Activated naive CD4-positive, alpha-beta T cell treated with anti-CD3 and anti-CD28 coated beads, Interleukin-2, amount 50 U/mL, for 24 hours (primary cell): ENCODE measurements at regions not wholly inside any gene's neighbourhood (a gene's known extent, or its start where the extent isn't known, plus 50 kb on each side); places are given as distances from the start of the nearest gene placed in this dataset.
A peak's percentile ranks its signal among the peaks of the same experiment; 100 is the strongest.
"Not testable (repeated sequence)": the region's sequence is repeated elsewhere in the genome, so short reads cannot be mapped to it uniquely, and the experiment has no call there.

Source experiments
- H3K27ac Mint-ChIP-seq: one replicate; pipeline ENCODE4 v1.8.0; 2021; ENCODE audit warnings: mild to moderate bottlenecking, mixed read lengths
- H3K27me3 Mint-ChIP-seq: one replicate; pipeline ENCODE4 v1.8.0; 2021; ENCODE audit warnings: mixed read lengths
- H3K36me3 Mint-ChIP-seq: one replicate; pipeline ENCODE4 v1.8.0; 2021; ENCODE audit warnings: mixed read lengths
- H3K4me1 Mint-ChIP-seq: one replicate; pipeline ENCODE4 v1.8.0; 2021; ENCODE audit warnings: mixed read lengths
- H3K4me3 Mint-ChIP-seq: one replicate; pipeline ENCODE4 v1.8.0; 2021; ENCODE audit warnings: mild to moderate bottlenecking, mixed read lengths
- H3K9me3 Mint-ChIP-seq: one replicate; pipeline ENCODE4 v1.8.0; 2021; ENCODE audit warnings: mixed read lengths

DNA sequence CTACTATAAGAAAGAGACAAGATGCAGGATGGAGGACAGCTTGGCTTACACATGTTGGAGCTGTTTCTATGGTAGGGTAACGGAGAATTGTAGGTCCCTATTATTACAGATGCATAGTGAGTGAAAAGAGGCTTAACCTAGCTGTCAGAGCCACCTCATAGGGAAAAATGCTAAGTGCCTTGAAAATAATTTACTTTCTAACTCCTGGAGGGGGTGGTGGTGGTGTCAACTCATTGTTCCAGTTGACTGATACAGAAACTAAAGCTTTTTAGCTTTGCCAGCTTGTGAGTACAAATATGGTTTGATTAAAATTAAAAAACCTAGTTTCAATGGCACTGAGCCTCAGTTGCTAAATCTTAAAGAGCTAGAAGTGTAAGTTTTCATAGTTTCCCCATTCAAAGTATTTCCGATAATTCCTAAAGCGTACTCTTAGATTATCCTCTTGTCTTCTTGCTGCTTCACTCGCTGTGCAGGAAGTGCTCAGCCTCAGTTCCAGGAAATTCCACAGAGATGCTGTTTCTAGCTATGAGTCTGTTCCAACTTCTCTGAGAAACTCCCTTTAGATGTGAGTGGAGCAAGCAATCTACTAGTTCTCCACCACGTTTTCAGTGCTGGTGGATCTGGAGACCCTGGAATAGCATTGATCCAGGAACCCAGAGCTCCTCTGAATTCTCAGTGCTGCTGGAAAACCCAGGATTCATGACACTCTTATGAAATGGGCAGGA is 265.2 kb downstream of the DMAC1 start:
- Mint-ChIP-seq H3K27ac (no peak overlapping the region), H3K27me3 (peaks cover 21% of the 10 kb centered on the region), H3K9me3 (no peaks in the 10 kb centered on the region)

DNA sequence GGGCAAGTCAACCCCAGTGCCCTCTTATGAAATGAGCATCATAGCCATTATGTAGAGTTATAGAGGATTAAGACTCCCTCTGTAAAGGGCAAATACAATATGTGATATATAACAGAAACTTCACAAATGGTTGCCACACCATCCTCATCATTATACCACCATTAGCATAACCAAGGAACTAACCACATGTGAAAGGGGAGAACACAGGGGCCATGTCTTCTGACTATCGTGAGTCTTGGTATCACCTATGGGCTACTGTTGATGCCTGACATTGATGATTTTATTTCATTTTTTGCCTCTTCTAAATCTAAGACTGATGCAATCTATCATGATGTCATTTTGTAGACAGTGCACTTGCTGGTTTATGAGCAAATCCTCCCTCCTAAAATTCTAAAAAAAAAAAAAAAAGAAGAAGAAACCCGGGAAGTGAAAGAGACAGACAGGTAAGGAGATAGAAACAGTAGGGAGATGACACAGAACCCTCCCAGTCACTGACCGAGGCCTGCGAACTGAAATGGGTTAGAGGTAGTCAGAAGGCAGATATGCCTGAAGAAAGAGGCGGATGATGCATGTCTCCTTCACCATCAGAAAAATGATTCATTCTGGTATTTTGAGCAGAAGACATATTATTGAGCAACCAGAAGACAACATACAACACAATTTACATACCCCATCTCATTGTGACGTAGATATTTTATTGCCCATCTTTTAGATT is 266.0 kb downstream of the DMAC1 start:
- no peaks in the 10 kb centered on the region for H3K4me1 Mint-ChIP-seq
- H3K9me3 Mint-ChIP-seq = no peaks in the 10 kb centered on the region
- peaks cover 24% of the 10 kb centered on the region for H3K27me3 Mint-ChIP-seq
- no peaks in the 10 kb centered on the region for H3K36me3 Mint-ChIP-seq
- H3K27ac Mint-ChIP-seq = peak overlapping the region; percentile 19
- H3K4me3 Mint-ChIP-seq = no peak overlapping the region

More for the DNA sequence above, 265.2 kb downstream of the DMAC1 start:
- no peak overlapping the region for H3K4me3 Mint-ChIP-seq
- H3K4me1 Mint-ChIP-seq = no peaks in the 10 kb centered on the region
- H3K36me3 Mint-ChIP-seq = no peaks in the 10 kb centered on the region

DNA sequence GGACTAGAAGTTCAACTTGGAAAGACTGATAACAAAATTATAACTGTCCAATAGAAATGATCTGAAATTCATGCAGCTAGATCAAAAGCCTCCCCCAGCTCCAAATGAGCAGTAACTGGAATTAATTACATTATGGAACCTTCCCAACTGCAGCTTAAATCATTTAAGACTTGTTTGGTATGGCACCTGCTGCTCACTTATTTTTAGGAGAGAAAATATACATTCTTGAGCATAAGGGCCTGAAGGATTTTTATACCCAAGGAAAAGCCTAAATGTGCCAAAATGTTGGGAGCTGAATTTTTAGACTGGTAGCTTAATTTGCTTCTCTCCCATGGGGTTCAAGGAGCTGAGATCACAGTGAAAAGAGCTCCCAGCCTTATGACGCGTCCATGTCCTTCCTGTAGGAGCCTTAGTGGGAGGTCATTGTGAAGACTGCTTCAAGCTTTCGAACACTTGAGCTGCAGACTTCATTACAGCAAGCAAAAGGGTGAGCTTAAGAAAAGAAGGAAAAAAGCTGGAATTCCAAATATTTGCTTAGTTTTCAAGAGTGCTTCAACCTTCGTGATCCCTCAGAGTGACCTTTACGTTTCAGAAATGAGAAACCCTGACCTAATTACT is 276.0 kb downstream of the DMAC1 start:
- Mint-ChIP-seq H3K27me3 (peaks cover 1% of the 10 kb centered on the region), H3K36me3 (no peaks in the 10 kb centered on the region), H3K4me1 (no peaks in the 10 kb centered on the region), H3K27ac (no peak overlapping the region), H3K9me3 (no peaks in the 10 kb centered on the region), H3K4me3 (no peak overlapping the region)

DNA sequence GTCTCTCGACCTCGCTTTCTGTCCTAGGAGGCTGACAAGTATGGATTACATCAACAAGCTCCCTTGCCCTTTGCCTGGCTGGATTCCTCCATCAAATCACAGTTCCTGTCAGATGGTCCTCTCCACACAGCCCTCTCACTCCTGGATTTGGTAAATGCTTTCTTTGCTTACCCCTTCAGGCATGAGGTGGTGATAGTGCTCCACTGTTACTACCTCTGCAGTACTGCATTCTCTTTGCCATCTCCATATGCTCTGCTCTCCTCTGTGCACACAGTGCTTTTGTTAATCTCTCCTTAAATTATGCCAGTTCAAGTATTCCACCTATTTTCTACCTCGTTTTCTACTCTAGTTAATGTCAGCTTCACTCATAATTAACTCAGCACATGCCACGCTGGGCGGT is 279.2 kb downstream of the DMAC1 start:
- Mint-ChIP-seq H3K4me1 (no peaks in the 10 kb centered on the region), H3K36me3 (no peaks in the 10 kb centered on the region), H3K27ac (no peak overlapping the region), H3K9me3 (no peaks in the 10 kb centered on the region), H3K27me3 (peaks cover 3% of the 10 kb centered on the region), H3K4me3 (no peak overlapping the region)

DNA sequence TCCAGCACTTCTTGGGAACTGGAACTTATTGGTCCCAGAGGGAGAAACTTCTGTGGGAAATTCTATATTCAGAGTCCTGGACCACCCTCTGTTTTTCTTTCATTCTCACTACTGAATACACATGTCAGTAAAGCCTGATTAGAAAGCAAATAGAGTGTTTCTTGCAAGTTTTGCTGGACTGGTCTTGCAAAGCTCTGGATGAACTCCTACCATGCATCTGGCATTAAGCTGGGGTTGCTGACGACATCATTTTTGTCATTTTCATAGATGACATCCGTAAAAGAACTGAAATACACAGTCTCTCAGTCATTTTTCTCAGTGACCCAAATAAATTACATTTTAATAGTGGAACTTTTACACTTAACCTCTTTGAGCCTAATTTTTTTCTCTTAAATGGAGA is 283.2 kb downstream of the DMAC1 start:
- no peaks in the 10 kb centered on the region for H3K9me3 Mint-ChIP-seq
- peaks cover 1% of the 10 kb centered on the region for H3K27me3 Mint-ChIP-seq
- H3K4me1 Mint-ChIP-seq = no peaks in the 10 kb centered on the region
- no peak overlapping the region for H3K27ac Mint-ChIP-seq
- H3K36me3 Mint-ChIP-seq = no peaks in the 10 kb centered on the region
- H3K4me3 Mint-ChIP-seq = no peak overlapping the region

DNA sequence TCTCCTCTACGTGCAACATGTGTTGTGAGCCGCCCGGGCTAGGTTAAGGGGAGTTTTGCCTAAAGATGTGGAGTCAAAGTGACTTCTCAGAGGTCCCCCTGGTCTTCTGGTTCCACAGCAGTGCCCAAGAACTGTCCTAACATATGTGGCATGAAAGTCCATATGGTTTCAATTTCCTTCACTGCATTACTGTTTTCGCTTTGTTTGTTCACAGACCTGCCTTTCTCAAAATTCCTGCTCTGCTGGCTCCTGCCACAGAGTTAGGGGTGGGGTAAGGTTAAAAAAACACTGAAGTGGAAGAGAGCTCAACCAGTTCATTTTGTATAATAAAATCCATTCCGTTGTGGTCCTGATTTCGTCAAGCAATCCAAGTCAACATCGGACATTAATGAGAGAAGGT is 289.4 kb downstream of the DMAC1 start:
- H3K27ac Mint-ChIP-seq = no peak overlapping the region
- H3K9me3 Mint-ChIP-seq = no peaks in the 10 kb centered on the region
- H3K4me3 Mint-ChIP-seq = no peak overlapping the region
- H3K36me3 Mint-ChIP-seq = no peaks in the 10 kb centered on the region
- no peaks in the 10 kb centered on the region for H3K27me3 Mint-ChIP-seq
- H3K4me1 Mint-ChIP-seq = no peaks in the 10 kb centered on the region

DNA sequence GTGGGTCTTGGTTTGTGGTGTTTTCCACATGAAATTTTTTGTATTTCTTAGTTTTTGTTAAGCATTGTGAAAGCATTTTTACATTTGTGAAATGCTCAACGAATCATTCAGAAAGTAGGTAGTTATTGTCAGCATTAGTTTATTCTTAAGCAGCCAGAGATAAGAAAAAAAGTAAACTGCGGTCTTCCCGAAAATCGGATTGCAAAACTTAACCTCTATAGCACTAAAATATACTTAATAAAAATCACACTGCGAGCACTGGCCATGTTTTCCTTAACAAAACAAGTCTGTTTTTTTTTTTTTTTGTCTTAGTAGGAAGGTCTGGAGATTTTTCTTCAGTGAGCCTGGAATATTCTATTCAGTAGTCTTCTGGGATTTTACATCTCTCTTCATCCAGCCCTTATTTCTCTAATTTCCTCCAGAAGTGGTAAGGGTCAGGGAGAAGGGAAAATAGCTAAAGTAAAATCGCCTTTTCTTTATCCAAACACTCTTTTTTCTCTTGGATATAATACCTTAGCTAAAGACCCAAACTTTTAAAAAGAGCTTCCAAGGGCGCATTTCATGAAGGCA is 289.9 kb downstream of the DMAC1 start:
- Mint-ChIP-seq H3K9me3 (no peaks in the 10 kb centered on the region), H3K4me3 (no peak overlapping the region), H3K27me3 (no peaks in the 10 kb centered on the region), H3K4me1 (no peaks in the 10 kb centered on the region), H3K27ac (no peak overlapping the region), H3K36me3 (no peaks in the 10 kb centered on the region)

DNA sequence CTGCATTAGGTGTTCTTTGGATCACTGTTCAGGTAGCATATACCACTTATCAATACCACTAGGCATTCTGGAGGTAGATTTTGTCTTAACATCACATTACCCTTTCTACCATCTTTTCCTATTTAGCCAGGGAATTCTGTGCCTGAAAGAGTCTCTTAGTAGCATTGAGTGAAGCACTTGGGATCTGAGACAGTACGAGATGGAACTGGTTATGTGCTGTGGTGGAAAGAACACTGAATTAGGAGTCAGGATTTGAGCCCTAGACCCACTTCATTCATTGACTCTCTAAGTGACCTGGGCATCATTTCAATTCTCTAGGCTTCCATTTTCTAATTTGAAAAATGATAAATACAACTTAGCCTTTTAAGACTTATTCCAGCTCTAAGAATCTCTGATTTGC is 291.1 kb downstream of the DMAC1 start:
- H3K4me3 Mint-ChIP-seq = no peak overlapping the region
- peaks cover 3% of the 10 kb centered on the region for H3K27me3 Mint-ChIP-seq
- no peak overlapping the region for H3K27ac Mint-ChIP-seq

DNA sequence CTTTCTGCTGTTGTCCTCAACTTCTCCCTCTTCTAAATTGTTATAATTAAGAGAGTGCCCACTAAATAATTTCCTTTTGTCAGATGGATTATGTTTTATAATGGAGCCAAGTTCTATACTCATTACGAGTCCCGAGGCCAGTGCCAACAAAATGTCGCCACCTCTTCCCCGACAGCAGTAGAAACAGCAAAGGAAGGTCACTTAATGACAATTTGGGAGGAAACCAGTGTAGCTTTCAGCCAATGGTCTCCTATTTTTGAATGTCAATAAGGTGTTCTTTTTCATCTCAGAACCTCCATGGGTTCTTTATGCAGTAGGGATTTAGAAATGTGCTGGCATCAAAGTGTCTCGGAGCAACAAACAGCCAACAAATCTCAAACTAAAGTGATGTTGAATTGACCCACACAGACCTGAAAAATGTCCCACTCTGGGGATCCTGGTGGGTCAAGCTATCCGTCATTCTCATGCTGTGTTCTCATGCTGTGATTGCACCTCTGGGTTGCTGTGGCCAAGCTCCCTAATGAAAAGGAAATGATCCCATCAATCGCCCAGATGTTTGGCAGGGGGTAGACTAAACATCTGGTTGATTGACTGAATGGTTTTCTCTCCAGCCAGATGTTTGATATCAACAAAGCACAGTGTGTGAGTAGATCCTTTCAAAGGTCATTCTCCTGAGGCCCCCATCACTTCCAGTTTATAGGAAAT is 291.9 kb downstream of the DMAC1 start:
- Mint-ChIP-seq H3K9me3 (peaks cover 3% of the 10 kb centered on the region), H3K27me3 (peaks cover 3% of the 10 kb centered on the region), H3K4me1 (no peaks in the 10 kb centered on the region), H3K36me3 (no peaks in the 10 kb centered on the region), H3K4me3 (no peak overlapping the region), H3K27ac (no peak overlapping the region)

More for the DNA sequence above, 291.1 kb downstream of the DMAC1 start:
- Mint-ChIP-seq H3K36me3 (no peaks in the 10 kb centered on the region), H3K9me3 (peaks cover 3% of the 10 kb centered on the region), H3K4me1 (no peaks in the 10 kb centered on the region)

DNA sequence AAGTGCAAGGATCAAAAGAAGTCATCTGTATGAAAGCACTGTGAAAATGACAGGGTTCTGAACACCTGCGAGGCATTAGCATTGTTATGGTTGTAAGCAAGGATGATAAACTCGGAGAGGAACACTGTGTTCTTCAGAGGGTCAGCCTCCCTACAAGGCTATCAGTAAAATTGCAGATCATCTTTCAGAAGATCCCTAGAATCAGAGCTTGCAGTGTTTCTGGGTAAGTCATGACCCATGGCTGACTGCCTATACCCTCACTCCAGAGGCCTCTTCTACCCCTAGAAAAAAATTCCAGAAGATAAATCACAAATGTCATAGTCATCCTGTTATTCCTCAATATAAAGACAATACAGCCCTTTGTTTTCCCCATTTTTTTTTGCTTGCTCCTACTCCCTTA is 292.6 kb downstream of the DMAC1 start:
- Mint-ChIP-seq H3K27me3 (peaks cover 3% of the 10 kb centered on the region), H3K4me3 (no peak overlapping the region), H3K36me3 (no peaks in the 10 kb centered on the region), H3K9me3 (peaks cover 3% of the 10 kb centered on the region), H3K4me1 (no peaks in the 10 kb centered on the region), H3K27ac (no peak overlapping the region)

DNA sequence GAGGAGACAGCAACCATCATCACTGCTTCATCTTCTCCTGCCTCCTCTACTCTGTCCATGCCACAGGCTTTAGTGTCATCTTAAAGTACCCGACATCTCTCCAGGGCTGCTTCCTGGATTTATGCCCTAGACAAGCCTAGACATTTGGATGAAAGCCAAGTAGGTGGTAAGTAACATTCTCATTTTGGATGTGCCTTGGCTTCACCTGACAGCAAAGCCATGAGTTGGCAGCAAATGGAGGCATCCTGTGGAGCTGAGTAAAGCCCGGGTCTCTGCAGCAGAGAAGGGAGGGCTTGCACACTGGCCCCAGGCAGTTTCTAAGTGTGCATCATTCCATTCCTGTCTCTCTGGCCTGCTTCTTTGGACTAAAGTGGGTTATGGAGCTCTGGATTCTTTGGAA is 299.1 kb downstream of the DMAC1 start:
- H3K4me3 Mint-ChIP-seq = no peak overlapping the region
- H3K27me3 Mint-ChIP-seq = peaks cover 5% of the 10 kb centered on the region
- H3K27ac Mint-ChIP-seq = no peak overlapping the region
- H3K9me3 Mint-ChIP-seq = peaks cover 7% of the 10 kb centered on the region
- H3K36me3 Mint-ChIP-seq = no peaks in the 10 kb centered on the region
- H3K4me1 Mint-ChIP-seq = no peaks in the 10 kb centered on the region

DNA sequence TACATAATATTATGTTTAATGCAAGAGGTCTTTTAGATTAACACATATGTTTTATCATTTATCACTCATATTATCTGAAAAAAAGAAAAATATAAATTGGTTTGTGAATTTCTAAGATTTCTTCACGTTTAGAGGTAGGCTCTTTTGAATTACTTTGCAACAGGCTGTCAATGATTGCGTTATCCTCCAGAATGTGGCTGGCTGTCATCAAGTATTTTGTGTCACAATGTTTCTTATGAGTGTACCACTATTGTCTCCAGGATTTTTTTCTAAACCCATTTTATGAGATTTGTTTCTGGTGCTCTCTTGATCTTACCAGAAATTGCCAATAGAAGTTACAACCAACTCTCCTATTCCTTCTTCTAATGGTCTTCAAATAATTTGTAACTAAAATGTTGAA is 307.9 kb downstream of the DMAC1 start:
- Mint-ChIP-seq H3K9me3 (peaks cover 4% of the 10 kb centered on the region), H3K36me3 (no peaks in the 10 kb centered on the region), H3K27ac (no peak overlapping the region), H3K4me3 (no peak overlapping the region), H3K4me1 (no peaks in the 10 kb centered on the region), H3K27me3 (peaks cover 3% of the 10 kb centered on the region)

DNA sequence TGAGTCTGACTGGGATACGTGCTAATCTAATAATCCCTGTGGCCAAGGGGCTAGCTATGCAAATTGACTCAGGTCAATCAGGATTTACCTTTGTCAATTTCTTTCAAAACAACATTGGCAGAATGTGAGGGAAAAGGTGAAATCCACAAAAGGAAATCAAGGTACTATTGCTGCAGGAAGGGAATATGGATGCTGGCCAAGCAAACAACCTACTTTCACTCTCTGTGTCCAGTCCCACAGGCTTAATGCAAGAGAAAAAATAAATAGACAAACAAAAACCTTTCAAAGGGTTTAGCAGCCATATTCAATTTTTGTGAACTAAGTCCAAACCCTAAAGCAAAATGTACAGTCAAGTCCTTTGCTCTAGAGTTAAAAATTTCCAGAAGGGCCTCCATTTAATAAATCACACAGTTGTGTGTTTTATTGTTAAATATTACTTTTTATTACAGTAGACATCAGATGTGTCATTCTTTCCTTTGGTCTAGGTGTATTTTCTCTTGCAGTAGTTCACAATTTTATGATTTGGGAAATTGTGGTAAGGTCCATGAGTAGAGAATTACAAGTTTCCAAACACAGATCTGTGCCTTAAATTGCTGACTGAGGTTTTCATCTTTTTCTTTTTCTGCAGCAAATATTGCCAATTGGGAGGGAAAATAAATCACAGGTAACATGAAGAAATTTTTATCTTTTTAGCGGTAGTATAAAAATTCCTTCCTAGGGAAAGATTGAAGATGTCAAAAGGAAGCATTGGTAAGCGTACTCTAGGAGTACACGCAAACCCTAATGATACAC is 309.1 kb downstream of the DMAC1 start:
- H3K4me1 Mint-ChIP-seq = no peaks in the 10 kb centered on the region

DNA sequence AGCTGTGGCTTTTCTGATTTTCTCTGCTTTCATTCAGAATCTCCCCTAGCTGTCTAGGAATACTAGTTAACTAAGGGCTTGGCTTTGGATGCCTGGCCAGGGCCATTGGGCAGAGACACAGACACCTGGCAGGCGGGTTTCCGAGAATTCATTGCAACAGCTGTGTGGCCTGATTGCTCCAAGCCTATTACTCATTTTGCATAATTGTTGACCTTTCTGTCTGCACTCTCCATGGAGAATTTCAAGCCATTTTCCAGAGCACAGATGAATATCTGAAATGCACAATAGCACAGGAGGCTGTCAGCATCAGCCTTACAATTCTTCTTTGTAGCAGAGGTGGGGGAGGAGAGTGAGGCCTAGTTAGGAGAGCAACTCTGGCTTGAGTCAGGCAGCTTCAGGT is 310.5 kb downstream of the DMAC1 start:
- no peak overlapping the region for H3K27ac Mint-ChIP-seq
- peaks cover 3% of the 10 kb centered on the region for H3K27me3 Mint-ChIP-seq

More for the DNA sequence above, 309.1 kb downstream of the DMAC1 start:
- H3K36me3 Mint-ChIP-seq = no peaks in the 10 kb centered on the region
- no peak overlapping the region for H3K4me3 Mint-ChIP-seq
- H3K27me3 Mint-ChIP-seq = peaks cover 3% of the 10 kb centered on the region
- H3K27ac Mint-ChIP-seq = no peak overlapping the region
- peaks cover under 1% of the 10 kb centered on the region for H3K9me3 Mint-ChIP-seq

DNA sequence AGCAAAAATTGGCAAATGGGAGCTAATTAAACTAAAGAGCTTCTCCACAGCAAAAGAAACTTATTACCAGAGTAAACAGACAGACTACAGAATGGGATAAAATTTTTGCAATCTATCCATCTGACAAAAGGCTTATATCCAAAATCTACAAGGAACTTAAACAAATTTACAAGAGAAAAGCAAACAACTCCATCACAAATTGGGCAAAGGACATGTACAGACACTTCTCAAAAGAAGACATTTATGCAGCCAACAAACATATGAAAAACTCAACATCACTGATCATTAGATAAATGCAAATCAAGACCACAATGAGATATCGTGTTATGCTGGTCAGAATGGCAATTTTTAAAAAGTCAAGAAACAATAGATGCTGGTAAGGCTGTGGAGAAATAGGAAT is 315.6 kb downstream of the DMAC1 start:
- not testable (repeated sequence) for H3K27me3 Mint-ChIP-seq, H3K9me3 Mint-ChIP-seq, H3K27ac Mint-ChIP-seq, H3K36me3 Mint-ChIP-seq, H3K4me3 Mint-ChIP-seq, H3K4me1 Mint-ChIP-seq

More for the DNA sequence above, 310.5 kb downstream of the DMAC1 start:
- Mint-ChIP-seq H3K9me3 (no peaks in the 10 kb centered on the region), H3K36me3 (no peaks in the 10 kb centered on the region), H3K4me3 (no peak overlapping the region), H3K4me1 (no peaks in the 10 kb centered on the region)
